HCT116 (cell line): ENCODE measurements at regions not wholly inside any gene's neighbourhood (a gene's known extent, or its start where the extent isn't known, plus 50 kb on each side); places are given as distances from the start of the nearest gene placed in this dataset.

Experiments
- ATAC-seq: fragments of 200-7000 bp; cut with Tn5 transposase; 2 replicates; pipeline ENCODE4 v1.9.1; 2020; ENCODE audit warnings: mild to moderate bottlenecking, moderate library complexity
- BruUV-seq: library from RNA; stranded (reverse); fragments of 400-500 nt; replicated peaks from 2 replicates; lab custom pipeline; 2021; lab: Mats Ljungman, UMichigan
- CTCF ChIA-PET: fragments of 300-600 bp; sonication (Branson Sonifier 250); formaldehyde crosslinking; loops from one replicate; lab custom pipeline; 2021; ENCODE audit warnings: antibody characterized with exemption; lab: Charles Lee
- POLR2A ChIA-PET: fragments of 300-600, 350-600 bp; sonication (Branson Sonifier 250); formaldehyde crosslinking; loops from one replicate; lab custom pipeline; 2021; ENCODE audit warnings: antibody characterized with exemption; lab: Charles Lee
- RAD21 ChIA-PET, 2 experiments: fragments of 300-600 bp; sonication (Branson Sonifier 250); formaldehyde crosslinking; loops; one replicate each; lab custom pipeline; 2023; ENCODE audit warnings: low total read pairs in 2 of 2; ENCODE audit not compliant: uncharacterized antibody in 2 of 2, unreplicated experiment in 2 of 2, low non-redundant PET in 1 of 2; lab: Charles Lee
- DNase-seq: peaks from one replicate; pipeline ENCODE4 v3.0.0-alpha.2; 2010; ENCODE audit warnings: low read depth, low spot score
- H2AFZ ChIP-seq: fragments of 200-600 bp; shearing (Covaris generic), sonication (generic); 2 replicates; pipeline ENCODE4 v1.6.1; 2017; ENCODE audit warnings: low read depth, mixed run types, mixed read lengths, antibody characterized with exemption, low read length; ENCODE audit not compliant: poor library complexity, severe bottlenecking
- H3K27ac ChIP-seq: 2 replicates; pipeline ENCODE4 v1.5.1; 2012; ENCODE audit warnings: low read depth, low read length
- H3K27me3 ChIP-seq: fragments of 200-600 bp; sonication (generic); 2 replicates; pipeline ENCODE4 v1.6.1; 2016; ENCODE audit warnings: mixed run types, low read length, mixed read lengths; ENCODE audit not compliant: insufficient read depth
- H3K36me3 ChIP-seq, 2 experiments: fragments of 200-500 bp in 1 of 2; fragments of 200-600 bp in 1 of 2; sonication (Bioruptor generic) in 1 of 2; sonication (generic) in 1 of 2; 2 replicates each; pipeline versions ENCODE4 v1.5.1 to v1.6.1; 2014 to 2016; ENCODE audit warnings: low read length in 2 of 2, inconsistent platforms in 1 of 2, mixed read lengths in 1 of 2, mixed run types in 1 of 2; ENCODE audit not compliant: insufficient read depth in 2 of 2, control insufficient read depth in 1 of 2
- H3K4me1 ChIP-seq, 2 experiments: fragments of 200-600 bp in 1 of 2; sonication (generic) in 1 of 2; 2 replicates each; pipeline versions ENCODE4 v1.5.1 to v1.6.1; 2012 to 2017; ENCODE audit warnings: low read length in 2 of 2, inconsistent platforms in 1 of 2, mild to moderate bottlenecking in 1 of 2, mixed read lengths in 1 of 2, mixed run types in 1 of 2, moderate library complexity in 1 of 2; ENCODE audit not compliant: insufficient read depth in 2 of 2, control insufficient read depth in 1 of 2
- H3K4me2 ChIP-seq: fragments of 200-600 bp; sonication (generic); 2 replicates; pipeline ENCODE4 v1.6.1; 2017; ENCODE audit warnings: mixed run types, low read length, mixed read lengths
- H3K4me3 ChIP-seq, 2 experiments: fragments of 200-600 bp in 1 of 2; sonication (generic) in 1 of 2; replicated peaks in 1 of 2; 2 replicates each; pipeline ENCODE4 v1.5.1; 2011 to 2016; ENCODE audit warnings: low read length in 2 of 2, control low read depth in 1 of 2, low read depth in 1 of 2, mild to moderate bottlenecking in 1 of 2, mixed read lengths in 1 of 2, mixed run types in 1 of 2
- H3K79me2 ChIP-seq: fragments of 200-600 bp; sonication (generic); 2 replicates; pipeline ENCODE4 v1.6.1; 2017; ENCODE audit warnings: mild to moderate bottlenecking, mixed run types, low read length, moderate library complexity, mixed read lengths; ENCODE audit not compliant: insufficient read depth
- H3K9ac ChIP-seq: fragments of 200-600 bp; sonication (generic); 2 replicates; pipeline ENCODE4 v1.6.1; 2016; ENCODE audit warnings: low read length, mixed read lengths
- H3K9me2 ChIP-seq: fragments of 200-600 bp; sonication (generic), shearing (Covaris generic); 2 replicates; pipeline ENCODE4 v1.6.1; 2017; ENCODE audit warnings: mixed run types, mild to moderate bottlenecking, moderate library complexity; ENCODE audit not compliant: insufficient read depth
- H3K9me3 ChIP-seq, 2 experiments: fragments of 200-500 bp in 1 of 2; fragments of 200-600 bp in 1 of 2; sonication (Bioruptor generic) in 1 of 2; sonication (generic) in 1 of 2; 2 replicates each; pipeline ENCODE4 v1.6.1; 2014 to 2017; ENCODE audit warnings: low read length in 2 of 2, mixed read lengths in 2 of 2, inconsistent platforms in 1 of 2, low read depth in 1 of 2, mild to moderate bottlenecking in 1 of 2, mixed run types in 1 of 2, moderate library complexity in 1 of 2; ENCODE audit not compliant: control insufficient read depth in 1 of 2, insufficient read depth in 1 of 2
- H4K20me1 ChIP-seq: fragments of 200-600 bp; sonication (generic), shearing (Covaris generic); 2 replicates; pipeline ENCODE4 v1.6.1; 2017; ENCODE audit warnings: mixed run types, mild to moderate bottlenecking, moderate library complexity; ENCODE audit not compliant: insufficient read depth
- ATF3 ChIP-seq: IDR thresholded peaks from 2 replicates; pipeline ENCODE4 v1.6.1; 2012
- CBX3 ChIP-seq: IDR thresholded peaks from 2 replicates; pipeline ENCODE4 v1.6.1; 2012; ENCODE audit warnings: low read depth
- CTCF ChIP-seq, 3 experiments: fragments of 200-600 bp in 1 of 3; sonication (generic) in 1 of 3; IDR thresholded peaks in 2 of 3; conservative IDR thresholded peaks in 1 of 3; 2 replicates each; pipeline ENCODE4 v1.5.1; 2012 to 2017; ENCODE audit warnings: low read depth in 2 of 3, low read length in 2 of 3, antibody characterized with exemption in 1 of 3, borderline replicate concordance in 1 of 3, control low read depth in 1 of 3, mild to moderate bottlenecking in 1 of 3, mixed read lengths in 1 of 3, mixed run types in 1 of 3, moderate library complexity in 1 of 3; ENCODE audit not compliant: insufficient read depth in 1 of 3
- EGR1 ChIP-seq: IDR thresholded peaks from 2 replicates; pipeline ENCODE4 v1.6.1; 2012; ENCODE audit warnings: low read depth
- ELF1 ChIP-seq: IDR thresholded peaks from 2 replicates; pipeline ENCODE4 v1.6.1; 2012; ENCODE audit warnings: low read depth, borderline replicate concordance
- EZH2phosphoT487 ChIP-seq: fragments of 200-600 bp; IDR thresholded peaks from 2 replicates; pipeline ENCODE4 v1.6.1; 2018; ENCODE audit warnings: antibody characterized with exemption, borderline replicate concordance
- FOSL1 ChIP-seq: IDR thresholded peaks from 2 replicates; pipeline ENCODE4 v1.6.1; 2012; ENCODE audit warnings: low read depth
- POLR2AphosphoS5 ChIP-seq: IDR thresholded peaks from 2 replicates; pipeline ENCODE4 v1.6.1; 2011; ENCODE audit warnings: mild to moderate bottlenecking, low read depth, low read length, moderate library complexity
- RAD21 ChIP-seq: IDR thresholded peaks from 2 replicates; pipeline ENCODE4 v1.6.1; 2012; ENCODE audit warnings: low read depth, mild to moderate bottlenecking
- REST ChIP-seq: IDR thresholded peaks from 2 replicates; pipeline ENCODE4 v1.6.1; 2012; ENCODE audit warnings: low read depth
- SIN3A ChIP-seq: IDR thresholded peaks from 2 replicates; pipeline ENCODE4 v1.6.1; 2012; ENCODE audit warnings: low read depth
- SRF ChIP-seq: IDR thresholded peaks from 2 replicates; pipeline ENCODE4 v1.6.1; 2012; ENCODE audit warnings: low read depth
- TCF7L2 ChIP-seq: IDR thresholded peaks from 2 replicates; pipeline ENCODE4 v1.7.0; 2011; ENCODE audit warnings: borderline replicate concordance, inconsistent platforms; ENCODE audit not compliant: insufficient read depth, insufficient read length; ENCODE audit errors: extremely low read depth
- ZBTB33 ChIP-seq: IDR thresholded peaks from 2 replicates; pipeline ENCODE4 v1.6.1; 2011; ENCODE audit warnings: mild to moderate bottlenecking, low read length, moderate library complexity; ENCODE audit not compliant: insufficient replicate concordance; ENCODE audit errors: extremely low read depth
- ZNF274 ChIP-seq: fragments of 200-500 bp; sonication (Bioruptor generic); IDR thresholded peaks from 2 replicates; pipeline ENCODE4 v1.6.1; 2014; ENCODE audit warnings: mild to moderate bottlenecking, low read depth, low read length, inconsistent platforms
- intact Hi-C: fragments of 100-400 bp; cut with micrococcal nuclease; formaldehyde crosslinking; loops from 2 replicates; pipeline ENCODE4 v1.10.0; 2022

- TF ChIP-seq REST (no peak), CBX3 (no peak), SRF (no peak), FOSL1 (no peak), RAD21 (no peak), ELF1 (no peak), EGR1 (no peak)
- TF ChIP-seq, all 23 proteins: peak for 0
Measured at GRCh38 chr22:27450448-27450847, 351.1 kb downstream of the MN1 start (continued).

- TF ChIP-seq TCF7L2 (no peak), POLR2AphosphoS5 (no peak), ZNF274 (no peak), SIN3A (no peak), CTCF (IDR thresholded peaks at IDR 0.05 in 2 of 3, conservative IDR thresholded peaks at IDR 0.05 in 1 of 3; ENCODE audit: borderline replicate concordance in 1 of 3, insufficient read depth in 1 of 3, low read depth in 2 of 3, low read length in 2 of 3) (no peak), FOSL1 (no peak), EGR1 (no peak), EZH2phosphoT487 (no peak), ZBTB33 (no peak), SRF (no peak), ATF3 (no peak)
- ChIA-PET RAD21 (no interaction called here), CTCF (no interaction called here), POLR2A (no interaction called here)
- H3K9ac ChIP-seq: no peak overlapping the region
- H3K4me1 ChIP-seq: peaks cover 0 to 8% of the 10 kb centered on the region in 2 experiments; a peak in 2 of 4 replicates
- H3K9me2 ChIP-seq: no peaks in the 10 kb centered on the region
- no peaks in the 10 kb centered on the region for H3K79me2 ChIP-seq
- intact Hi-C loops: no loop called here
- no peak overlapping the region for H2AFZ ChIP-seq
- no peak overlapping the region for H3K4me3 ChIP-seq
- no peak for ATAC-seq
- no peaks in the 10 kb centered on the region for H3K36me3 ChIP-seq
- no peaks in the 10 kb centered on the region; the same call in 1 of the 2 replicates for H3K27me3 ChIP-seq
- no peak overlapping the region for H3K27ac ChIP-seq
- no peaks in the 10 kb centered on the region for H4K20me1 ChIP-seq
- no peak for DNase-seq
- no TSS peak for BruUV-seq
- H3K9me3 ChIP-seq: no peaks in the 10 kb centered on the region
- no peak overlapping the region for H3K4me2 ChIP-seq
Measured at GRCh38 chr22:27452245-27452644, 349.3 kb downstream of the MN1 start.
